Gastrocnemius medialis (tissue), 4 donors: ENCODE measurements at regions not wholly inside any gene's neighbourhood (a gene's known extent, or its start where the extent isn't known, plus 50 kb on each side); places are given as distances from the start of the nearest gene placed in this dataset.

ENCODE experiments used
- ATAC-seq, 2 donors: fragments of 150-250 bp; one replicate each; pipeline ENCODE4 v1.9.1; 2016
- DNase-seq, 2 donors: peaks; one replicate each; pipeline ENCODE4 v3.0.0-alpha.2; 2019
- H3K27ac ChIP-seq, 4 donors: fragments of 200-600 bp; sonication (generic); 1 replicate in 1 of 4; 2 replicates in 3 of 4; pipeline ENCODE4 v1.5.1; 2016 to 2018; ENCODE audit warnings: mild to moderate bottlenecking in 2 of 4, moderate library complexity in 1 of 4
- H3K27me3 ChIP-seq, 3 donors: fragments of 200-600 bp; sonication (generic) in 2 of 3; 1 replicate in 1 of 3; 2 replicates in 2 of 3; pipeline versions ENCODE4 v1.5.1 to v1.6.0; 2016 to 2019; ENCODE audit warnings: mild to moderate bottlenecking in 1 of 3, moderate library complexity in 1 of 3
- H3K36me3 ChIP-seq, 2 donors: fragments of 200-600 bp; sonication (generic) in 1 of 2; one replicate each; pipeline ENCODE4 v1.5.1; 2017 to 2018
- H3K4me1 ChIP-seq, 2 donors: fragments of 200-600 bp; sonication (generic) in 1 of 2; one replicate each; pipeline ENCODE4 v1.5.1; 2016 to 2017; ENCODE audit warnings: mild to moderate bottlenecking in 2 of 2
- H3K4me3 ChIP-seq, 4 donors: fragments of 200-600 bp; sonication (generic) in 3 of 4; 1 replicate in 1 of 4; 2 replicates in 3 of 4; pipeline ENCODE4 v1.5.1; 2016 to 2019; ENCODE audit warnings: mild to moderate bottlenecking in 2 of 4
- H3K9me3 ChIP-seq, 3 donors: fragments of 200-600 bp; sonication (generic) in 2 of 3; 1 replicate in 1 of 3; 2 replicates in 2 of 3; pipeline ENCODE4 v1.5.1; 2016 to 2019
- POLR2A ChIP-seq, 2 donors: fragments of 450-650 bp; IDR thresholded peaks; one replicate each; pipeline ENCODE4 v1.6.1; 2017; ENCODE audit warnings: antibody characterized with exemption in 2 of 2, mild to moderate bottlenecking in 2 of 2, moderate library complexity in 2 of 2
- in situ Hi-C, 4 donors: fragments of 200-750 bp; cut with MboI; loops; one replicate each; pipeline versions ENCODE4 v1.15.0 to v1.8.0; 2017; ENCODE audit warnings: low sequenced_read_pairs in 4 of 4
- intact Hi-C: fragments of 100-400 bp; cut with DNase I; formaldehyde crosslinking; loops from one replicate; pipeline ENCODE4 v1.15.1; 2023; ENCODE audit warnings: low total_unique reads
- TF ChIP-seq, protein P1 (sequence below), 5 experiments: fragments of 450-650 bp in 3 of 5; fragments of 200-600 bp in 2 of 5; sonication (generic) in 2 of 5; IDR thresholded peaks in 4 of 5; conservative IDR thresholded peaks in 1 of 5; 1 replicate in 4 of 5; 2 replicates in 1 of 5; pipeline ENCODE4 v1.5.1; 2016 to 2019; ENCODE audit warnings: antibody characterized with exemption in 5 of 5, mild to moderate bottlenecking in 3 of 5, moderate library complexity in 3 of 5

DNA sequence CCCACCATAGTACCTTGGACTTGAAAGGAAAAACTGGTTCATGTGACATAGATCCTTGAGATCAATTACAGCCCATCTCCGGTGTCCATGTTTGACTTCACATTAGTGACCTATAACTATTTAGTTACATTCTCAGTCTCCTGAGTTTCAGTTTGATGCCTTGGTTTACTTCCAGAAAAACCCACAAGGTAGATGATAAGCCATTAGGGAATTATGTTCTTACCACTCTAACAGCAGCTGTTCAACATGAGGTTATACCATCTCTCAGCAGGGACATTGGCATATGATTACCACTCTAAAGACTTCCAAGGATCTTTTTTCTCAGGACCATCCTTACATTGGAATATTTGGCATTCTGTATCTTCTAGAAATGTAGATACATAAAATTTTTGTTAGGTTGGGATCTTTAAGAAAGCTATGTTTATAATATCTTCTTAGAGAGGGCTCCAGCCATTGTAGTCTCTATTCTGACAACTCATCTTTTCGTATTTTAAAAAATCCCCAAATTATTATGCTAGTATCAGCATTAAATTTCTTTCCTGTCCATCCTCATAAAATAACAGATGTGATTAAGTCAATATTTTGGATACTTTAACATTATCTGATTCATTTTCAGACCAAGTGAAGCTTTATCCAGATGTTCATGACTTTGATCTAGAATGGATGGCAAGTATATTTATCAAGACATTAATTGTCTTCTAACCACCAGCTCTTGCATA, 258.9 kb downstream of the RDH14 start:
- DNase-seq, result no peak
- Histone ChIP-seq H3K27me3 (no peaks in the 10 kb centered on the region), H3K27ac (no peak overlapping the region), H3K36me3 (no peaks in the 10 kb centered on the region), H3K4me3 (no peak overlapping the region), H3K9me3 (no peaks in the 10 kb centered on the region), H3K4me1 (no peaks in the 10 kb centered on the region)
- no peak for ATAC-seq
- in situ Hi-C loops, result no loop called here
- intact Hi-C loops, result no loop called here
- TF ChIP-seq, protein P1, sequence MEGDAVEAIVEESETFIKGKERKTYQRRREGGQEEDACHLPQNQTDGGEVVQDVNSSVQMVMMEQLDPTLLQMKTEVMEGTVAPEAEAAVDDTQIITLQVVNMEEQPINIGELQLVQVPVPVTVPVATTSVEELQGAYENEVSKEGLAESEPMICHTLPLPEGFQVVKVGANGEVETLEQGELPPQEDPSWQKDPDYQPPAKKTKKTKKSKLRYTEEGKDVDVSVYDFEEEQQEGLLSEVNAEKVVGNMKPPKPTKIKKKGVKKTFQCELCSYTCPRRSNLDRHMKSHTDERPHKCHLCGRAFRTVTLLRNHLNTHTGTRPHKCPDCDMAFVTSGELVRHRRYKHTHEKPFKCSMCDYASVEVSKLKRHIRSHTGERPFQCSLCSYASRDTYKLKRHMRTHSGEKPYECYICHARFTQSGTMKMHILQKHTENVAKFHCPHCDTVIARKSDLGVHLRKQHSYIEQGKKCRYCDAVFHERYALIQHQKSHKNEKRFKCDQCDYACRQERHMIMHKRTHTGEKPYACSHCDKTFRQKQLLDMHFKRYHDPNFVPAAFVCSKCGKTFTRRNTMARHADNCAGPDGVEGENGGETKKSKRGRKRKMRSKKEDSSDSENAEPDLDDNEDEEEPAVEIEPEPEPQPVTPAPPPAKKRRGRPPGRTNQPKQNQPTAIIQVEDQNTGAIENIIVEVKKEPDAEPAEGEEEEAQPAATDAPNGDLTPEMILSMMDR (IDR thresholded peaks at IDR 0.05 in 4 of 5, conservative IDR thresholded peaks at IDR 0.05 in 1 of 5), result no peak
- TF ChIP-seq POLR2A (IDR thresholded peaks at IDR 0.05), result no peak

DNA sequence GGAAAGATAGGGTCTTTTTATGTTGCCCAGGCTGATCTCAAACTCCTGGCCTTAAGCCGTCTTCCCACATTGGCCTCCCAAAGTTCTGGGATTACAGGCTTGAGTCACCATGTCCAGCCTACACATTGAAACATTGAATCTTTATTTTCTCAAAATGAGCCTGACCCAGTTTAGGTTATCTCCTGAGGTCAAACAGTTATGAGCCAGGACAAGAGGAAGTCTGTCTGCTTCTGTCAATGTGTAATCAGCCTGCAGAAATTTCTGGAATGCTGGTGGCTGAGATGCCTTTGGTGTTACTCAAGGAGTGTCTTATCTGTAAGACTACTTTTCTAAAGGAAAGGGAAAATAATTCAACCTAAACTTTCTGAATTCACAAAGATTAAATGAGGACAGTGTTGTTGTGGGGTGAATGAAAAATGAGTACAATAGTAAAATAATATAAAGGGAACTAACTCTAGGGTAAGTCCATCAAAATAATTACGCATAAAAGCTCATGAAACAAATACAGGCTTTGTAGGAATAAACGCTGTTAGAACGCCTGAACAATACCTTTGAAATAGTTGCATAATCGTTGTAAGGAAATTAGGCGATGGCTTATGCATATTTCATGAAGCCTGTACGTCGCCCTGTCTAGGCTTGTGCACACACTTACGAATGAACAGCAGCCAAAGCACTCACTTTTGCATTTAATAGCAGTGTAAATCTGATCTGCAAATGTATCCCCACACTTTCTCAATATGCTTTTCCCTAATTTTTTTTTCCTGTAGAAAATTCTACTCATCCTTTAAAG, 260.8 kb downstream of the RDH14 start:
- H3K27ac ChIP-seq, result no peak overlapping the region
- no peaks in the 10 kb centered on the region for H3K36me3 ChIP-seq
- DNase-seq, result no peak
- no peaks in the 10 kb centered on the region for H3K4me1 ChIP-seq
- no peak for ATAC-seq
- no peaks in the 10 kb centered on the region for H3K27me3 ChIP-seq
- TF ChIP-seq, protein P1 (IDR thresholded peaks at IDR 0.05 in 4 of 5, conservative IDR thresholded peaks at IDR 0.05 in 1 of 5), result no peak
- no peak for TF ChIP-seq POLR2A (IDR thresholded peaks at IDR 0.05)
- H3K9me3 ChIP-seq, result no peaks in the 10 kb centered on the region
- H3K4me3 ChIP-seq, result no peak overlapping the region
- intact Hi-C loops, result no loop called here
- in situ Hi-C loops, result no loop called here

DNA sequence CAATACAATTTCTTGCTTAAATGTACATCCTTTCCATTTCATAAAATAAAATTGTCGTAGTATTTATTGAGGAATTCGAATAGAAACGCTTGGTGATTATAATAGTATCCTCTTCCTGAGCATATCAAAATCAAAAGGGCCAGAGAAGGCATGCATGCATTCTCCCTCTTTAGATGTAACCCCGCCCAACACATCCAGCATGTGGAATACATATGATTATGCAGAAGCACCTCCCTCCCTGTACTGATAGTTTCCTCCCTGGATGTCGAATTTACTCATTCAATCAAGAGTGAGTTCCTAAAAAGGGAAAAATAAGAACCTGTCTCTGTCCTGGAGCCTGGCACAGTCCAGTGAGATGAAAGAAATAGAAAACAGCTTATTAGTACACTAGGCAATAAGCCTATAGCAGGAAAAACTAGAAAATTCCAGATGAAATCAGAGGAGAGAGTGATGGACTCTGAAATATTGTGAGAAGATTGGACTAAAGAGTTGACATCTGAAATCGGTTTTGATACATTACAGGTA, 262.9 kb downstream of the RDH14 start:
- in situ Hi-C loops, result no loop called here
- ATAC-seq, result no peak

DNA sequence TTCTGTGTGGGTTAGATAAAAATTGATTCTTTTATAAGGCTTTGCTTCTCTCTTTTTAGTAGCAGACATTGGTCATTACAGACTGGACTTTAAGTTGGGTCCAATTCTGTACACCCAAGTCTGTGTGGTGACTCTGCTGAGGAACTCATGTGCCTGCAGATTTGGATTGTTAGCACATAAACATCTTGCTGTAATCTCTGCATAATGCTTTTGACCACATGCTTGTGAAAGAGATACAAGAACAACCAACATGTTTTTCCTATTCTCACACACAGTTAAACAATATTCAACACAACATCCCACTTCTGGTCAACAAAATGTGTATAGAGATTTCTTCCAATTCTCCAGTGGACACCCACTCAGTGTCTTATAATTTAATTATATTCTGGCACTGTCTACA, 270.1 kb downstream of the RDH14 start:
- Histone ChIP-seq H3K27me3 (no peaks in the 10 kb centered on the region), H3K4me1 (no peaks in the 10 kb centered on the region), H3K9me3 (no peaks in the 10 kb centered on the region), H3K36me3 (no peaks in the 10 kb centered on the region), H3K4me3 (no peak overlapping the region), H3K27ac (no peak overlapping the region)
- TF ChIP-seq POLR2A (IDR thresholded peaks at IDR 0.05), result no peak
- TF ChIP-seq, protein P1 (IDR thresholded peaks at IDR 0.05 in 4 of 5, conservative IDR thresholded peaks at IDR 0.05 in 1 of 5), result no peak
- intact Hi-C loops (no loop called here), in situ Hi-C loops (no loop called here)
- ATAC-seq, result no peak
- no peak for DNase-seq

More for the DNA sequence above, 262.9 kb downstream of the RDH14 start:
- Histone ChIP-seq H3K9me3 (no peaks in the 10 kb centered on the region), H3K4me1 (no peaks in the 10 kb centered on the region), H3K36me3 (no peaks in the 10 kb centered on the region), H3K27ac (no peak overlapping the region), H3K27me3 (no peaks in the 10 kb centered on the region), H3K4me3 (no peak overlapping the region)
- TF ChIP-seq POLR2A (IDR thresholded peaks at IDR 0.05), result no peak
- TF ChIP-seq, protein P1 (IDR thresholded peaks at IDR 0.05 in 4 of 5, conservative IDR thresholded peaks at IDR 0.05 in 1 of 5), result no peak
- DNase-seq, result no peak
- intact Hi-C loops, result no loop called here
